ENCODE measurements at regions not wholly inside any gene's neighbourhood (a gene's known extent, or its start where the extent isn't known, plus 50 kb on each side); places are given as distances from the start of the nearest gene placed in this dataset.

- no peaks in the 10 kb centered on the region for H3K79me2 ChIP-seq (ENCODE audit: control insufficient read depth in 1 of 2, insufficient read depth in 2 of 2, low read length in 2 of 2)
- H2BK5ac ChIP-seq (ENCODE audit: low read depth, low read length): no peak overlapping the region
- no peak overlapping the region for H2BK12ac ChIP-seq (ENCODE audit: low read depth, low read length)
- DNase-seq (ENCODE audit: low read depth in 1 of 2, low spot score in 2 of 2) (no peak), FAIRE-seq (no peak)
- no peak overlapping the region for H3K18ac ChIP-seq (ENCODE audit: extremely low read depth, low read length)
- no peaks in the 10 kb centered on the region for H3K36me3 ChIP-seq (ENCODE audit: control insufficient read depth in 2 of 4, insufficient read depth in 4 of 4, low read length in 3 of 4)
- H3K79me1 ChIP-seq (ENCODE audit: low read depth, low read length): no peaks in the 10 kb centered on the region
- no peak overlapping the region for H4K8ac ChIP-seq (ENCODE audit: extremely low read depth, insufficient read depth, low read length)
- no peak overlapping the region for H3K23ac ChIP-seq (ENCODE audit: insufficient read length)
- no peak overlapping the region for H3K4ac ChIP-seq (replicated peaks; ENCODE audit: insufficient read length, low read depth, low read length)
- no peak overlapping the region for H4K91ac ChIP-seq (replicated peaks; ENCODE audit: insufficient read length, low read length)
- no peaks in the 10 kb centered on the region for H3K9me3 ChIP-seq (ENCODE audit: insufficient read depth in 2 of 2, low read depth in 1 of 2, low read length in 1 of 2)
- ChIA-PET POLR2A (ENCODE audit: partially characterized antibody) (no interaction called here), CTCF (ENCODE audit: partially characterized antibody) (interaction anchor here (0.7 kb wide), 1 partner anchor 527 kb away, joined by 3 read pairs; no protein-coding TSS in a partner anchor)
- H2AK5ac ChIP-seq (ENCODE audit: low read depth, low read length): no peak overlapping the region
- TF ChIP-seq SAP30 (IDR thresholded peaks at IDR 0.05; ENCODE audit: insufficient read depth, insufficient replicate concordance, low read length) (no peak), MAFK (IDR thresholded peaks at IDR 0.05; ENCODE audit: low read depth, low read length) (no peak), USF2 (IDR thresholded peaks at IDR 0.05; ENCODE audit: low read length) (no peak), POU5F1 (IDR thresholded peaks at IDR 0.05; ENCODE audit: low read depth, low read length) (no peak), POLR2A (IDR thresholded peaks at IDR 0.05; ENCODE audit: control extremely low read depth in 1 of 2, low read depth in 2 of 2, low read length in 2 of 2) (no peak), HDAC6 (IDR thresholded peaks at IDR 0.05; ENCODE audit: low read depth, low read length) (no peak), SIN3A (conservative IDR thresholded peaks at IDR 0.05 in 1 of 2, IDR thresholded peaks at IDR 0.05 in 1 of 2; ENCODE audit: low read depth in 1 of 2, low read length in 2 of 2) (no peak), GABPA (IDR thresholded peaks at IDR 0.05; ENCODE audit: borderline replicate concordance, insufficient read depth, low read length) (no peak), SP4 (IDR thresholded peaks at IDR 0.05; ENCODE audit: low read length) (no peak), EZH2 (IDR thresholded peaks at IDR 0.05; ENCODE audit: low read depth, low read length, severe bottlenecking) (no peak), MAX (IDR thresholded peaks at IDR 0.05) (no peak), ATF3 (IDR thresholded peaks at IDR 0.05; ENCODE audit: insufficient read depth, low read depth, low read length) (no peak)
- H3K4me3 ChIP-seq (ENCODE audit: extremely low read depth in 1 of 4, insufficient read depth in 2 of 4, low read depth in 3 of 4, low read length in 4 of 4): no peak overlapping the region
- H3K9ac ChIP-seq (replicated peaks in 1 of 4; ENCODE audit: extremely low read depth in 1 of 4, low read depth in 3 of 4, low read length in 3 of 4): no peak overlapping the region
- H3K27ac ChIP-seq (ENCODE audit: low read depth, low read length): no peak overlapping the region
- no peak overlapping the region for H3K4me2 ChIP-seq (ENCODE audit: insufficient read depth in 1 of 2, low read depth in 2 of 2, low read length in 2 of 2)
- no peak overlapping the region for H3K14ac ChIP-seq (ENCODE audit: insufficient read length)
- H4K5ac ChIP-seq (ENCODE audit: insufficient read length, low read depth, low read length): no peak overlapping the region
- H3K23me2 ChIP-seq (ENCODE audit: low read depth, low read length): no peaks in the 10 kb centered on the region
- H2AFZ ChIP-seq (ENCODE audit: low read length): no peak overlapping the region
- no peaks in the 10 kb centered on the region for H3K27me3 ChIP-seq (replicated peaks in 1 of 4; ENCODE audit: control insufficient read depth in 3 of 4, extremely low read depth in 1 of 4, insufficient read depth in 3 of 4, low read length in 3 of 4)
- no peak overlapping the region for H2BK20ac ChIP-seq (ENCODE audit: low read length)
- WGBS, 2 experiments (ENCODE audit: extremely low coverage in 1 of 2, insufficient coverage in 1 of 2, insufficient read length in 1 of 2, insufficient replicate concordance in 2 of 2, low coverage in 1 of 2, low lambda C conversion rate in 2 of 2, missing lambda C conversion rate in 1 of 2): 92% methylated on average over 2 of the region's 2 CpGs; no CpG with 5 or more reads in 1 of the 2 experiments
- H2BK120ac ChIP-seq (replicated peaks; ENCODE audit: low read depth, low read length): no peak overlapping the region
- H3K4me1 ChIP-seq (replicated peaks in 1 of 4; ENCODE audit: control insufficient read depth in 3 of 4, insufficient read depth in 4 of 4, low read length in 3 of 4): no peaks in the 10 kb centered on the region
- H4K20me1 ChIP-seq (replicated peaks in 1 of 2; ENCODE audit: control insufficient read depth in 1 of 2, insufficient read depth in 2 of 2, low read length in 2 of 2): no peaks in the 10 kb centered on the region
- no peak overlapping the region for H2BK15ac ChIP-seq (ENCODE audit: low read length)
- no peak overlapping the region for H3K56ac ChIP-seq (replicated peaks; ENCODE audit: insufficient read length, low read depth, low read length)
Measured at GRCh38 chr3:30203301-30203700, 403.1 kb upstream of the TGFBR2 start.
